ENCODE measurements at regions not wholly inside any gene's neighbourhood (a gene's known extent, or its start where the extent isn't known, plus 50 kb on each side); places are given as distances from the start of the nearest gene placed in this dataset.

DNA sequence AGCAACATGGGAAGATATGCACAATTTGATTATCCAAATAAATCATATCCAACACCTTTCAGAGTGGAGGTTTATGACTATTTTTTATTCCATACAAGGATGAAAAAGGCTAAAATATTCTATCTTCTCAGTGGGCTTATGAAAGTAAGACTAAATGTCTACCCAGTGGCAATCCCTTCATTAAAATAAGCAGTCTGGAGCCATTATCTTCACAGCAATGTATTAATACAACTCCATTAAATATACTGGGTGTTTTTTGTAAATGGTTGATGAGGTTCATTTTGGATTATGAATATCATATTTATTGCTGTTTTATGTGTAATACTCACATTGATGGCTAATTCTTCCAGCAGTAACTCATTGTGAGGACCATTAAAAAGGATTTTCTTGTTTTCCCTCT is 352.7 kb upstream of the SOX11 start:
- TF ChIP-seq, protein P1, sequence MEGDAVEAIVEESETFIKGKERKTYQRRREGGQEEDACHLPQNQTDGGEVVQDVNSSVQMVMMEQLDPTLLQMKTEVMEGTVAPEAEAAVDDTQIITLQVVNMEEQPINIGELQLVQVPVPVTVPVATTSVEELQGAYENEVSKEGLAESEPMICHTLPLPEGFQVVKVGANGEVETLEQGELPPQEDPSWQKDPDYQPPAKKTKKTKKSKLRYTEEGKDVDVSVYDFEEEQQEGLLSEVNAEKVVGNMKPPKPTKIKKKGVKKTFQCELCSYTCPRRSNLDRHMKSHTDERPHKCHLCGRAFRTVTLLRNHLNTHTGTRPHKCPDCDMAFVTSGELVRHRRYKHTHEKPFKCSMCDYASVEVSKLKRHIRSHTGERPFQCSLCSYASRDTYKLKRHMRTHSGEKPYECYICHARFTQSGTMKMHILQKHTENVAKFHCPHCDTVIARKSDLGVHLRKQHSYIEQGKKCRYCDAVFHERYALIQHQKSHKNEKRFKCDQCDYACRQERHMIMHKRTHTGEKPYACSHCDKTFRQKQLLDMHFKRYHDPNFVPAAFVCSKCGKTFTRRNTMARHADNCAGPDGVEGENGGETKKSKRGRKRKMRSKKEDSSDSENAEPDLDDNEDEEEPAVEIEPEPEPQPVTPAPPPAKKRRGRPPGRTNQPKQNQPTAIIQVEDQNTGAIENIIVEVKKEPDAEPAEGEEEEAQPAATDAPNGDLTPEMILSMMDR (IDR thresholded peaks at IDR 0.05; ENCODE audit: low read depth, low read length, poor library complexity, severe bottlenecking) = no peak
- TF ChIP-seq EZH2phosphoT487 (IDR thresholded peaks at IDR 0.05; ENCODE audit: borderline replicate concordance, low read length) = no peak
